Omental fat pad (tissue), 3 donors: ENCODE measurements at regions not wholly inside any gene's neighbourhood (a gene's known extent, or its start where the extent isn't known, plus 50 kb on each side); places are given as distances from the start of the nearest gene placed in this dataset.
"Not testable (repeated sequence)": the region's sequence is repeated elsewhere in the genome, so short reads cannot be mapped to it uniquely, and the experiment has no call there.

Experiments used
- ATAC-seq: fragments of 150-250 bp; one replicate; pipeline ENCODE4 v1.9.1; 2016; ENCODE audit warnings: mild to moderate bottlenecking, moderate library complexity; ENCODE audit not compliant: low FRiP score
- DNase-seq: peaks from one replicate; pipeline ENCODE4 v3.0.0-alpha.2; 2019; ENCODE audit warnings: low spot score
- CTCF ChIP-seq, 3 donors: fragments of 450-650 bp; IDR thresholded peaks; one replicate each; pipeline ENCODE4 v1.5.1; 2016 to 2017; ENCODE audit warnings: antibody characterized with exemption in 3 of 3, mild to moderate bottlenecking in 3 of 3, moderate library complexity in 2 of 3

- ATAC-seq (no peak), DNase-seq (no peak)
- no peak for TF ChIP-seq CTCF (IDR thresholded peaks at IDR 0.05)
Measured at GRCh38 chr7:69095649-69096048, 502.6 kb upstream of the AUTS2 start.

GRCh38 chr7:69104023-69104422, 494.3 kb upstream of the AUTS2 start:
- DNase-seq (no peak), ATAC-seq (no peak)
- TF ChIP-seq CTCF (IDR thresholded peaks at IDR 0.05): no peak

GRCh38 chr7:69105092-69105491, 493.2 kb upstream of the AUTS2 start:
- ATAC-seq (no peak), DNase-seq (no peak)
- no peak for TF ChIP-seq CTCF (IDR thresholded peaks at IDR 0.05)

GRCh38 chr7:69105981-69106380, 492.3 kb upstream of the AUTS2 start:
- ATAC-seq (no peak), DNase-seq (no peak)
- TF ChIP-seq CTCF (IDR thresholded peaks at IDR 0.05): no peak

GRCh38 chr7:69106449-69106848, 491.8 kb upstream of the AUTS2 start:
- not testable (repeated sequence) for DNase-seq, ATAC-seq

GRCh38 chr7:69106946-69107345, 491.3 kb upstream of the AUTS2 start:
- not testable (repeated sequence) for ATAC-seq, DNase-seq

GRCh38 chr7:69108097-69108496, 490.2 kb upstream of the AUTS2 start:
- no peak for TF ChIP-seq CTCF (IDR thresholded peaks at IDR 0.05)
- no peak for DNase-seq
- ATAC-seq: no peak

- no peak for TF ChIP-seq CTCF (IDR thresholded peaks at IDR 0.05)
- ATAC-seq (no peak), DNase-seq (no peak)
Measured at GRCh38 chr7:69109246-69109645, 489.0 kb upstream of the AUTS2 start.
